ENCODE measurements at regions not wholly inside any gene's neighbourhood (a gene's known extent, or its start where the extent isn't known, plus 50 kb on each side); places are given as distances from the start of the nearest gene placed in this dataset.

DNA sequence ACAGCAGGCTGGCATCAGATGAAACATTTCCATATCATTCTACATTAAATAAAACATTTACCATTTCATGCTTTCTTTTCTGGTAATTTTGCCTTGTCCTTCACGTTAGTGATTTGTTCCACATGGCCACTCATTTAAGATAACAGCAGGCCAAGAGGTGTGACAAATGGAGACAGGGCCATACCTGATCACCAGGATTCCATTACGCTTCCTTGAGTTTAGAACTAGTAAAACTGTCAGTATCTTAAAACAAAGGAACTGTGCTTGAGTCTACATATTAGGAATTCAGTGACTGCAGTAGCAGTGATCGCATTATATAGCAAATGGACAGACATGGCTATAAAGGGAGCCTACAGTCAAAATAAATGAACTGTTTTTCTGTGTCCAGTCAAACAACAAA lies 155.1 kb upstream of the FSHR start:
- TF ChIP-seq, protein P1, sequence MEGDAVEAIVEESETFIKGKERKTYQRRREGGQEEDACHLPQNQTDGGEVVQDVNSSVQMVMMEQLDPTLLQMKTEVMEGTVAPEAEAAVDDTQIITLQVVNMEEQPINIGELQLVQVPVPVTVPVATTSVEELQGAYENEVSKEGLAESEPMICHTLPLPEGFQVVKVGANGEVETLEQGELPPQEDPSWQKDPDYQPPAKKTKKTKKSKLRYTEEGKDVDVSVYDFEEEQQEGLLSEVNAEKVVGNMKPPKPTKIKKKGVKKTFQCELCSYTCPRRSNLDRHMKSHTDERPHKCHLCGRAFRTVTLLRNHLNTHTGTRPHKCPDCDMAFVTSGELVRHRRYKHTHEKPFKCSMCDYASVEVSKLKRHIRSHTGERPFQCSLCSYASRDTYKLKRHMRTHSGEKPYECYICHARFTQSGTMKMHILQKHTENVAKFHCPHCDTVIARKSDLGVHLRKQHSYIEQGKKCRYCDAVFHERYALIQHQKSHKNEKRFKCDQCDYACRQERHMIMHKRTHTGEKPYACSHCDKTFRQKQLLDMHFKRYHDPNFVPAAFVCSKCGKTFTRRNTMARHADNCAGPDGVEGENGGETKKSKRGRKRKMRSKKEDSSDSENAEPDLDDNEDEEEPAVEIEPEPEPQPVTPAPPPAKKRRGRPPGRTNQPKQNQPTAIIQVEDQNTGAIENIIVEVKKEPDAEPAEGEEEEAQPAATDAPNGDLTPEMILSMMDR (IDR thresholded peaks at IDR 0.05): no peak
- TF ChIP-seq POLR2A (IDR thresholded peaks at IDR 0.05): no peak
